Mesendoderm (in vitro differentiated cells): ENCODE measurements at regions not wholly inside any gene's neighbourhood (a gene's known extent, or its start where the extent isn't known, plus 50 kb on each side); places are given as distances from the start of the nearest gene placed in this dataset.

Experiments
- DNase-seq: peaks from one replicate; pipeline ENCODE4 v3.0.0; 2013
- H2AK5ac ChIP-seq: 2 replicates; pipeline ENCODE4 v1.6.1; 2013; ENCODE audit warnings: low read length, inconsistent platforms
- H2BK120ac ChIP-seq: 2 replicates; pipeline ENCODE4 v1.6.1; 2013; ENCODE audit warnings: low read depth, mild to moderate bottlenecking, low read length, moderate library complexity, mixed read lengths
- H2BK15ac ChIP-seq: replicated peaks from 2 replicates; pipeline ENCODE4 v1.6.1; 2013; ENCODE audit warnings: low read depth, mild to moderate bottlenecking, moderate library complexity
- H2BK5ac ChIP-seq: 2 replicates; pipeline ENCODE4 v1.6.1; 2013; ENCODE audit warnings: low read length, inconsistent platforms
- H3K18ac ChIP-seq: 2 replicates; pipeline ENCODE4 v1.6.1; 2013; ENCODE audit warnings: mild to moderate bottlenecking, low read length, mixed read lengths
- H3K23ac ChIP-seq: one replicate; pipeline ENCODE4 v1.6.1; 2013; ENCODE audit warnings: low read length
- H3K27ac ChIP-seq: 2 replicates; pipeline ENCODE4 v1.5.1; 2013; ENCODE audit warnings: low read depth, mild to moderate bottlenecking, inconsistent platforms, low read length, moderate library complexity
- H3K27me3 ChIP-seq: 2 replicates; pipeline ENCODE4 v1.6.1; 2013; ENCODE audit warnings: low read length, control low read depth, mild to moderate bottlenecking, inconsistent platforms; ENCODE audit not compliant: insufficient read depth, poor library complexity
- H3K36me3 ChIP-seq: 2 replicates; pipeline ENCODE4 v1.6.1; 2013; ENCODE audit warnings: low read length, inconsistent platforms; ENCODE audit not compliant: control insufficient read depth, insufficient read depth
- H3K4ac ChIP-seq: one replicate; pipeline ENCODE4 v1.6.1; 2013; ENCODE audit warnings: low read depth, mild to moderate bottlenecking, low read length, moderate library complexity
- H3K4me1 ChIP-seq: 2 replicates; pipeline ENCODE4 v1.6.1; 2013; ENCODE audit warnings: low read depth, low read length, inconsistent platforms; ENCODE audit not compliant: control insufficient read depth
- H3K4me2 ChIP-seq: 2 replicates; pipeline ENCODE4 v1.6.1; 2013; ENCODE audit warnings: low read length
- H3K4me3 ChIP-seq: 2 replicates; pipeline ENCODE4 v1.5.1; 2013; ENCODE audit warnings: mild to moderate bottlenecking, low read length
- H3K56ac ChIP-seq: one replicate; pipeline ENCODE4 v1.6.1; 2013; ENCODE audit warnings: low read length
- H3K79me1 ChIP-seq: 2 replicates; pipeline ENCODE4 v1.6.1; 2013; ENCODE audit warnings: low read length, inconsistent platforms
- H3K79me2 ChIP-seq: 2 replicates; pipeline ENCODE4 v1.6.1; 2013; ENCODE audit warnings: mild to moderate bottlenecking, low read length; ENCODE audit not compliant: control insufficient read depth, insufficient read depth
- H3K9ac ChIP-seq: 2 replicates; pipeline ENCODE4 v1.6.1; 2013; ENCODE audit warnings: low read length, inconsistent platforms
- H4K5ac ChIP-seq: one replicate; pipeline ENCODE4 v1.6.1; 2013; ENCODE audit warnings: low read length
- H4K8ac ChIP-seq: one replicate; pipeline ENCODE4 v1.6.1; 2013; ENCODE audit warnings: low read depth, mild to moderate bottlenecking, control low read depth, low read length, moderate library complexity
- WGBS: extraction: QIAGEN DNeasy Blood & Tissue Kit; methylation state at CpG from one replicate; pipeline ENCODE4 v1.1.7; 2013; ENCODE audit warnings: low lambda C conversion rate, missing lambda C conversion rate; ENCODE audit not compliant: insufficient coverage; ENCODE audit errors: extremely low coverage; 5-methylcytosine and 5-hydroxymethylcytosine counted together

DNA sequence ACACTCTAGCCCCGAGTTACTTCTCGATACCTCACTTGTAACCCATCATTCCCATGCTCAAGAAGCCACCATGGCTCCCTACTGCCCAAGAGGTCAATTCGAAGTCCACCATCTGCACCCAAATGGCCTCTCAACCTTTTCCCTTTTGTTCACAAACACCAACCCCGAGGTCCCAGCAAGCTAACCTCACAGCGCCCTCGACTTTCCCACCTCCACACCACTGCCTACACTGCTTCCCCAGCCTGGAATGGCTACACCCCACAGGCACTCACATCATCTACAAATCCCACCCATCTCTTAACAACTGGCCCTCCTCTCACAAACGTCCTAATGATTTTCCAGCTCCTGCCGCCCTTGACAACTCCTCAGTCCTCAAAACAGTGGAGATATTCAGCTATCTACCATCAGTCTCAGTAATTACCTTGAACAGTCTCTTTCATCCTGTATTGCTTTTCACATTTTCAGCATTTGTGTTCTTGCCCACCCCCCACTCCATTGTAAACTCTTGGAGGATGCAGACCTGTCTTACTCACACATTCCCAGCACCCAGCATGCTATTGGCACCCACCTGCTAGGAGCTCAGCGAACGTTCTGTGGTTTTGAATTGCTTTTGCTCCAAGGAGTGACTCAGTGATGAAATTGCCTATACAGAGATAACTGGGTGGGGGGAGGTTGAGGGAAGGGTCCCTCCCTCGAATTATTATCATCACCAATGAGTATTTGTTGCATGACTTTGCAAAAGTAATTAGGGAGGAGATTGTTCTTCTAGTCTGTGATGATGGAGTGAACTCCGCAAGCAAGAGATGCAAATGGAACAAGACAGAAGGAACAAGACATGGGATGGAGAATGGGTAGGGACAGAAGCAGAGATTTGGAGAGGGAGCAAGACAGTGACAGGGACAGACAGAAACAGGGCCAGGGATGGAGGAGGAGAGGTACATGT is 106.8 kb downstream of the CYP26B1 start:
- no peaks in the 10 kb centered on the region for H3K79me2 ChIP-seq
- H2AK5ac ChIP-seq: no peak overlapping the region
- H3K4ac ChIP-seq: no peak overlapping the region
- H3K4me2 ChIP-seq: no peak overlapping the region
- no peak overlapping the region for H4K5ac ChIP-seq
- H2BK5ac ChIP-seq: no peak overlapping the region
- no peak overlapping the region for H3K4me3 ChIP-seq
- no peak overlapping the region for H3K23ac ChIP-seq
- H3K4me1 ChIP-seq: no peaks in the 10 kb centered on the region
- H2BK15ac ChIP-seq: no peak overlapping the region
- no peak overlapping the region for H3K56ac ChIP-seq
- no CpG with 5 or more reads among the region's 12 CpGs for WGBS
- DNase-seq: peak; percentile 13
- no peak overlapping the region for H3K9ac ChIP-seq
- H3K27ac ChIP-seq: no peak overlapping the region
- H2BK120ac ChIP-seq: no peak overlapping the region
- H3K18ac ChIP-seq: no peak overlapping the region
- H4K8ac ChIP-seq: no peak overlapping the region
- no peaks in the 10 kb centered on the region for H3K27me3 ChIP-seq
- no peaks in the 10 kb centered on the region for H3K79me1 ChIP-seq
- H3K36me3 ChIP-seq: no peaks in the 10 kb centered on the region

DNA sequence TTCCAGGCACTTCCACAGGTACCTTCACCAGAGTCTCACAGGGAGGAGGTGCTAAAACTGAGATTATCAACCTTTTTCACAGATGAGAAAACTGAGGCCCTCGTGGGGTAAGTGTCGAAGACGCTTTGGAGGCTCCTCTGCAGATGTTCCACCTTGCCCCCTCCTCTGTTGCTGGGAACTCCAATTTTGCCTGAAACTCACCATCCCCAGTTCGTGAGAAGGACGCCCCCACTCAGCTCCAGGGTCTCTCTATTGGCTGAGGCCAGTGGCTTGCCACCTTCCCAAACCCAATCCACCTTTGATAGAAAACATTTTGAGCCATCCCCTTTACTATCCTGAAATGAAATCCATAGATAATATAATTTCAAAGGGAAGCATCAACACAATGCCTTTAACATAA is 109.1 kb downstream of the CYP26B1 start:
- Histone ChIP-seq H4K5ac (no peak overlapping the region), H2BK15ac (no peak overlapping the region), H3K4me2 (no peak overlapping the region), H3K79me1 (no peaks in the 10 kb centered on the region), H3K9ac (no peak overlapping the region), H3K27ac (no peak overlapping the region), H3K56ac (no peak overlapping the region), H3K79me2 (no peaks in the 10 kb centered on the region), H3K36me3 (no peaks in the 10 kb centered on the region), H4K8ac (no peak overlapping the region), H2BK120ac (no peak overlapping the region), H2AK5ac (no peak overlapping the region), H3K23ac (no peak overlapping the region), H3K18ac (no peak overlapping the region), H3K4ac (no peak overlapping the region), H3K4me1 (no peaks in the 10 kb centered on the region), H3K27me3 (no peaks in the 10 kb centered on the region), H2BK5ac (no peak overlapping the region), H3K4me3 (no peak overlapping the region)
- no peak for DNase-seq
- no CpG with 5 or more reads among the region's 5 CpGs for WGBS

DNA sequence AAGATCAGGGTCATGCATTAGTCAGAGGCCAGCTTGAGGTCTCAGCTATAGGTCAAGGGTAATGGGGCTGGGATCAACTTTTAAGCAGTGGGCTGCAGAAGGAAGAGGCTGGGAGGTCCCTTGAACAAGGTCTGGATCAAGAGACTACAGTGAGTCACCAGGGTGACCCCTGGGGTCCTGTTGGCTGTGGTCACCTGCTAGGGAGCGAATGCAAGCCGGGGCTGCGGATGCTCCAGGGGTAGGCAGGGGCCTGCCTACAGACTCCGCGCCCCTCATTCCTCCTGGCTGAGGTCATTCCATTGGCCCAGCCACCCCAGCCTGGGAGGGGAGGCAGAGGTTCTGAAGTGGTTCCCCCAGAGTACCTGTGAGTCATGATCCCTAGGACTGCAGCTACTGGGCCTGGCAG is 110.4 kb downstream of the CYP26B1 start:
- Histone ChIP-seq H4K5ac (no peak overlapping the region), H3K56ac (no peak overlapping the region), H3K4me2 (no peak overlapping the region), H3K4me1 (no peaks in the 10 kb centered on the region), H3K27me3 (no peaks in the 10 kb centered on the region), H3K36me3 (no peaks in the 10 kb centered on the region), H3K18ac (no peak overlapping the region), H2BK5ac (no peak overlapping the region), H3K79me1 (no peaks in the 10 kb centered on the region), H4K8ac (no peak overlapping the region), H3K79me2 (no peaks in the 10 kb centered on the region), H3K9ac (no peak overlapping the region), H3K23ac (no peak overlapping the region), H3K4me3 (no peak overlapping the region), H3K4ac (no peak overlapping the region), H2AK5ac (no peak overlapping the region), H3K27ac (no peak overlapping the region), H2BK15ac (no peak overlapping the region), H2BK120ac (no peak overlapping the region)
- DNase-seq: peak; percentile 46
- no CpG with 5 or more reads among the region's 5 CpGs for WGBS

DNA sequence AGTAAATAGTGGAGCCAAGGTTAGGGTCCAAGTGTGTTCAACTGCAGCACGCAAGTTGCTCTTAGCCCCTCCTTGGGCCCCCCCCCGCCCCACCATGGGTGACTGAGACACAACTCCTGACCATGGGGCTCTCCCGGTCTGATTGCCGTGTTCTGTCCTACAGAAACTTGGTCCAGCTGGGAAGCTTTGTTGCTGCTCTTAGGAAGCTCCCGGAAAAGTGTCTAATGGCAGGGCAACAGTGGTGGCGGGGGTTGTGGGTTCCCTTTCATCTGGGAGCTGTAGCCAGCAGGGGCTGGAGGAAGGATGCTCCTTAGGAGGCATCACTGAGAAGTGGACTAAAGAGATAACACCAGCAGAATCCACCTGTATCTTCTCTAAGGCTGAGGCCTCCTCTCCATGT is 111.1 kb downstream of the CYP26B1 start:
- no peak overlapping the region for H3K4me3 ChIP-seq
- no peak for DNase-seq
- no peak overlapping the region for H4K5ac ChIP-seq
- H3K79me2 ChIP-seq: no peaks in the 10 kb centered on the region
- no peak overlapping the region for H3K4ac ChIP-seq
- H3K4me2 ChIP-seq: no peak overlapping the region
- no peak overlapping the region for H2BK5ac ChIP-seq
- H3K36me3 ChIP-seq: no peaks in the 10 kb centered on the region
- H3K27ac ChIP-seq: no peak overlapping the region
- H3K23ac ChIP-seq: no peak overlapping the region
- no peak overlapping the region for H3K56ac ChIP-seq
- H2BK120ac ChIP-seq: no peak overlapping the region
- H3K9ac ChIP-seq: no peak overlapping the region
- no peak overlapping the region for H3K18ac ChIP-seq
- H3K4me1 ChIP-seq: no peaks in the 10 kb centered on the region
- H3K79me1 ChIP-seq: no peaks in the 10 kb centered on the region
- H4K8ac ChIP-seq: no peak overlapping the region
- no CpG with 5 or more reads among the region's 6 CpGs for WGBS
- H3K27me3 ChIP-seq: no peaks in the 10 kb centered on the region
- H2BK15ac ChIP-seq: no peak overlapping the region
- no peak overlapping the region for H2AK5ac ChIP-seq

DNA sequence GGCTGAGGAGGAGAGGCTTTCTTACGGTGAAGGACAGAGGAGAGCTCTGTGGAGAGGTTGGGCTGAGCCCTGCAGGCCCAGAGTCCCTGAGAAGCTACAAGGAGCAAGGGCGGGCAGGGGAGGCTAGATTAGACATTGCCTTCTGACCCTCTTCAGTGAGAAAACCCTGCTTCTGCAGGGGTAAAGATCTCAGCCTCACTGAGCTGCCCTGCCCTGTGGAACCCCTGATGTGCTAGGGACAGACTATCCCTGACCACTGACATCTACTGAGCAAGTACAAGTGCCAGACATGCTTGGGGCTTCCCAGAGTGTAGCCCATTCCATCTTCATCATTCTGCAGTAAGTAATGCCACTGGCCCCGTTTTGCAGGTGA is 111.5 kb downstream of the CYP26B1 start:
- Histone ChIP-seq H3K56ac (no peak overlapping the region), H3K9ac (no peak overlapping the region), H2AK5ac (no peak overlapping the region), H3K36me3 (no peaks in the 10 kb centered on the region), H3K27ac (no peak overlapping the region), H4K8ac (no peak overlapping the region), H3K4me3 (no peak overlapping the region), H3K18ac (no peak overlapping the region), H3K23ac (no peak overlapping the region), H2BK5ac (no peak overlapping the region), H3K4ac (no peak overlapping the region), H3K4me1 (no peaks in the 10 kb centered on the region), H3K79me1 (no peaks in the 10 kb centered on the region), H2BK120ac (no peak overlapping the region), H4K5ac (no peak overlapping the region), H2BK15ac (no peak overlapping the region), H3K79me2 (no peaks in the 10 kb centered on the region), H3K27me3 (no peaks in the 10 kb centered on the region), H3K4me2 (no peak overlapping the region)
- DNase-seq: no peak
- no CpG with 5 or more reads among the region's 3 CpGs for WGBS
